ENCODE measurements at regions not wholly inside any gene's neighbourhood (a gene's known extent, or its start where the extent isn't known, plus 50 kb on each side); places are given as distances from the start of the nearest gene placed in this dataset.
A peak's percentile ranks its signal among the peaks of the same experiment; 100 is the strongest.
"Not testable (repeated sequence)": the region's sequence is repeated elsewhere in the genome, so short reads cannot be mapped to it uniquely, and the experiment has no call there.

DNA sequence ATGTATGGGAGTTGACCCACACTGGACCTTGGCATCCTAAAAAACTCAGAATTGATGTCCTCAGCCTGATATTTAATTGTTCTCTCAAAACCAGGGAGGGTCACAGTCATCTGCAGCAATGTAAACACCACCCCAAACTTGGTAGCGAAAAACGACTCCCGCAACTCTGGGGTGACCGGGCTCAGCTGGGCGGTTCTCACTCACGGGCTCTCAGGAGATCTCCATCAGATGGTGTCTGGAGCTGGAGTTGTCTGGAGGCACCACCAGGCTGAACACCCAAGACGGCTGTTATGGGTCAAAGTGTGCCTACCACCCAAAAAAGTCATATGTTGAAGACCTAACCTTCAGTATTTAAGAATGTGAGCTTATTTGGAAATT is 50.9 kb upstream of the NXT1 start:
- Mint-ChIP-seq H3K27me3 (no peaks in the 10 kb centered on the region), H3K4me3 (no peak overlapping the region), H3K36me3 (ENCODE audit: low read depth) (no peaks in the 10 kb centered on the region), H3K27ac (peak overlapping the region; percentile 33), H3K9me3 (no peaks in the 10 kb centered on the region), H3K4me1 (ENCODE audit: low read depth) (no peaks in the 10 kb centered on the region)

DNA sequence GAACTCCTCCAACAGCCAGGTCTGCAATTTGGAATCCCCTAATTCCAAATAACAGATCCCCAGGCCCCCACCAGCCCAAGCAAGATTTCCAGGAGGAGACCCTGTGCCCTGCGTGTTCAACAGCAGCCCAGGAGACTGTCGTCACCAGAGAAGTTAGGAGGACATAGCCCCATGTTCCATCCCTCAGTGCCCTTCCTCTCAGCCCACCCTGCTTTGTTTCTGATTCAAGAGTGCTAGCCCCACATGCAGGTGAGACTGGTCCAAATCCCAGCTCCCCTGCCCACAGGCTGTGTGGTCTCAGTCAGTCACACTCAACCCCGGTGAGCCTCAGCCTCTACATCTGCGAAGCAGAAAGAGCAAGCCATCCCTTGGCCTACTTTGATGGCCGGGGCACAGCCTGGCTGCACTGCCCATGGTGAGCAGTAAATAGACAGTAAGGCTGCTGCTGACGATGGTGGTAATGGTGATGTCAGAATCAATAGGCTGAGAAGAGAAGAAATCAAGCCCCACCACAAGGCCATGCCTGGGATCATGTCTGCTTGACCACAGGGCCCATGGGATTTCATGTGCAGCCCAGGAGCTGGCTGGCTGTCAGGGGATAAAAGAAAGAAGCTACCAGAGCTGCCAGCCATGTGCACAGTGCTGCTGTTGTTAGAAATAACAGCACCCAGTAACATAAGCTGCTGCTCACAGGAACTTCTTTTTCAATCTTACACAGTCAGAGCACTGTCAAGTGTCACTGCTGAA is 51.5 kb upstream of the NXT1 start:
- H3K27ac Mint-ChIP-seq: no peak overlapping the region
- no peaks in the 10 kb centered on the region for H3K27me3 Mint-ChIP-seq
- H3K4me1 Mint-ChIP-seq (ENCODE audit: low read depth): no peaks in the 10 kb centered on the region
- H3K9me3 Mint-ChIP-seq: no peaks in the 10 kb centered on the region
- no peaks in the 10 kb centered on the region for H3K36me3 Mint-ChIP-seq (ENCODE audit: low read depth)
- H3K4me3 Mint-ChIP-seq: no peak overlapping the region

DNA sequence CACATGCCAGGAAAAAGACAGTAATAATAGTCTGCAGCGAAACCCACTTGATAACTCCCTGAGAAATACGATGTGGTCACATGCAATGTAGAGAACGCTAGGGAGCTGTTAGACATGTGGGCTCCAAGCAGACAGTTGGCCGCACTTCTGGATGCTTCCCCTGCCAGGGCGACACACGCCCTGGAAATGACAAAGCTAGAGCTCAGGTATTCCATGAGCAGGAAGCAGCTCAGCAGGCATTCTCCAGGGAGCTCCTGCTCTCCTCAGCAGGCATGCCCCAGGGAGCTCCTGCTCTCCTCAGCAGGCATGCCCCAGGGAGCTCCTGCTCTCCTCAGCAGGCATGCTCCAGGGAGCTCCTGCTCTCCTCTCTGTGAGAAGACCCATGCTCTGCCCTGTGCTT is 52.4 kb upstream of the NXT1 start:
- H3K4me1 Mint-ChIP-seq (ENCODE audit: low read depth): no peaks in the 10 kb centered on the region
- H3K36me3 Mint-ChIP-seq (ENCODE audit: low read depth): no peaks in the 10 kb centered on the region
- H3K4me3 Mint-ChIP-seq: no peak overlapping the region
- no peaks in the 10 kb centered on the region for H3K9me3 Mint-ChIP-seq
- H3K27ac Mint-ChIP-seq: no peak overlapping the region
- H3K27me3 Mint-ChIP-seq: no peaks in the 10 kb centered on the region

DNA sequence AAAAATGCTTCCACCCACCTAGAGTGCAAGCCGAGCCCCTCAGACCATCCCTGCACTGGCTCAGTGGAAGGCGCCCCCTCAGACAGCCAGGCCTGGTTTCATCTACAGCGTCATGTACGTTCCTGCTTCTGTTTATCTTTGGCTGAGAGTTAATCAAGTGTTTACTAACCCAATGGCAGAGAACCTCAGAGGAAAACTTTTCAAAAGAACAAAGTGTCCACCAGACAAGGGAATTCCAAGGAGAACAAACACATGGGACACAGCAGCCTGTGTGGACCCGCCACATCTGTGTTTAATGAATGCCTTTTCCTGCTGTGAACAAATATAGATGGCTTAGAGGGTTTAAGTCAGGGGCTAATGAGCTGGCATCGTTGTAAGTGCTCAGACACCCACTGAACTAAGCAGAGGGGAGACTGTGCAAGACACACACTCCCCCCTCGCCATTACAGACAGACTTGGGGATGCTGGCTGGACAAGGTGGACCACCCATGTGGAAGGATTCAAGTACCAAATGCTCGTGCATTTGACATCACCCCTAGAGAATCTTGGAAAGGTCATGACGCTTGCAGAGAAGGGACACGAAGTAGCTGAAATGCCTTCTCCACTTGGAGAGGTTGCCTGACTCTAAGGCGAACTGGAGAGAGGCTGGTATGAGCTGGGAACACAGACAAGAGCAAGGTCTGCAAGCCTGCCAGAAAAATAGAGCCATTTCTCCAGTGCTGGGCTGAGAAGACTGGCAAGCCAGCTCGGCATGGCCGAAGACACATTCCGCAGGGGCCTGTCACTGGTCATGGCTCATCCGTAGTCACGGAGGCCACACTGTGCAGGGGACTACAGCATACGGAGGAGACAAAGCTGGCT is 53.5 kb upstream of the NXT1 start:
- Mint-ChIP-seq H3K36me3 (ENCODE audit: low read depth) (no peaks in the 10 kb centered on the region), H3K4me3 (no peak overlapping the region), H3K27me3 (no peaks in the 10 kb centered on the region)

DNA sequence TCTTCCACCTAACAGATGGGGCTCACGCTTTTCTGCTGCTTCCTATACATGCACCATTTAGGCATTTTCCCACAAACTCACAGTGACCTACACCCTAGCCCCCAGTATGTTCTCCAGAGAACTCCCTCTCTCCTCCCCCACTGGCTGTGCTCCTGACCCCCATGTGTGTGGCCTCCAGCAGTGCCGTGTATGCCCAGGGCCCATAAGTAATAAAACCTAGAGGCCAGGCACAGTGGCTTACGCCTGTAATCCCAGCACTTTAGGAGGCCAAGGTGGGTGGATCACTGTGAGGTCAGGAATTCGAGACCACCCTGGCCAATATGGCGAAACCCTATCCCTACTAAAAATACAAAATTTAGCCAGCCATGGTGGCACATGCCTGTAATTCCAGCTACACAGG is 54.7 kb upstream of the NXT1 start:
- Mint-ChIP-seq H3K36me3 (ENCODE audit: low read depth) (no peaks in the 10 kb centered on the region), H3K4me1 (ENCODE audit: low read depth) (no peaks in the 10 kb centered on the region), H3K4me3 (no peak overlapping the region), H3K27ac (no peak overlapping the region), H3K27me3 (peaks cover 5% of the 10 kb centered on the region), H3K9me3 (no peaks in the 10 kb centered on the region)

More for the DNA sequence above, 53.5 kb upstream of the NXT1 start:
- H3K27ac Mint-ChIP-seq: no peak overlapping the region
- no peaks in the 10 kb centered on the region for H3K4me1 Mint-ChIP-seq (ENCODE audit: low read depth)
- H3K9me3 Mint-ChIP-seq: no peaks in the 10 kb centered on the region

DNA sequence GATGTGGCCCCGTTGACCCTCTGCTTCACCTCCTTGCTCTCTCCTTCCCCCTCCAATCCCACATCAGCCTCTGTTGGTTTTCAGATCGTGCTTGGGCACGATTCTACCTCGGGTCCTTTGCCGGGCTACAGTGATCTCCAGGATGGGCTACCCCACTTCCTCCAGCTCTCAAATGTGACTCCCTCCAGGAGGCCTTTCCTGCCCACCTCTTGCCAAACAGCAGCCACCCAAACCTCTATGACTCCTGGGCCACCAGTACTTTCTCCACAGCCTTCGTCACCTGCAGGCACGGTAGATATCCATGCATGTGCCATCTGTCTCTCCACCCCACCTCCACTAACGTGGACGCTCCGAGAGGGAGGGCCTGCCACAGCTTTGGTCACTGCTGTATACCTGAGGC is 55.9 kb upstream of the NXT1 start:
- Mint-ChIP-seq H3K36me3 (ENCODE audit: low read depth) (no peaks in the 10 kb centered on the region), H3K4me3 (no peak overlapping the region), H3K9me3 (no peaks in the 10 kb centered on the region), H3K27ac (no peak overlapping the region), H3K27me3 (peaks cover 5% of the 10 kb centered on the region), H3K4me1 (ENCODE audit: low read depth) (no peaks in the 10 kb centered on the region)

DNA sequence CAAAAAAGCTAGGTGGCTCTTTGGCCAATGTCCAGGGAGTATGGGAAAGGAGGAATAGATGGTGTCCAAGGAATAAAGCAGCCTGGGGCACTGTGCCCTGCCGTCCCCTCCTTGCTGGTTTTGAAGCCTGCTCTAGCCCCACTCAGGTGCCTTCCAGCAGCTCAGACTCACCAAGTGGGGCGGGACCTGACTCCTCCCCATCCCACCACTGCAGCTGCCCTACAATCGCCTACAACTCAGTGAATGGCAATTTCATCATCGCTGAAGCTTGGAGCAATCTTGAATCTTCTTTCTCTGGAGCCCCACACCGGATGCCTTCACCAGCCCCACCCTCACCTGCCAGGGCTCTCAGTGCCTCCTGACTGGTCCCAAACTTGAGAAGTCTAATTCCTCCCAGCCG is 56.4 kb upstream of the NXT1 start:
- no peaks in the 10 kb centered on the region for H3K36me3 Mint-ChIP-seq (ENCODE audit: low read depth)
- H3K4me1 Mint-ChIP-seq (ENCODE audit: low read depth): no peaks in the 10 kb centered on the region
- H3K27ac Mint-ChIP-seq: no peak overlapping the region
- H3K27me3 Mint-ChIP-seq: peaks cover 5% of the 10 kb centered on the region
- H3K4me3 Mint-ChIP-seq: no peak overlapping the region
- H3K9me3 Mint-ChIP-seq: no peaks in the 10 kb centered on the region

DNA sequence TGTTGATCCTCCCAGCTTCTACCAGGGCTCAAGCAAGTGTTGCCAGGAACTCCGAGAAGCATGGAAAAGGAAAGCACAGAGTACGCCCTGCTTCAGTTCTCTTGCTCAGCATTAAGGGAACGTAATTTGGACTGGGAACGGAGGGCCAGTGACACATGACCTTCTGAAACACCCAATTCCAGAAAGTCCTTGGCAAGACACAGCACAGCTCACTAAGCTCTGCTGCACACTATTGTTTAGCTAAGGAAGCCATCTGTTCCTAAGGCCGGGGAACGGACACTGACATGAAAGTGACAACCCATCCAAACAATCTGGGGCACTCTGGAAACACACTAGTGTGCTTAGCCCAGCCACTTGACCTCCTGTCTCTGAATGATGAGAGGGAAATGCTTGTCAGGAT is 56.9 kb upstream of the NXT1 start:
- H3K27ac Mint-ChIP-seq: no peak overlapping the region
- no peak overlapping the region for H3K4me3 Mint-ChIP-seq
- no peaks in the 10 kb centered on the region for H3K36me3 Mint-ChIP-seq (ENCODE audit: low read depth)
- no peaks in the 10 kb centered on the region for H3K9me3 Mint-ChIP-seq
- no peaks in the 10 kb centered on the region for H3K4me1 Mint-ChIP-seq (ENCODE audit: low read depth)
- H3K27me3 Mint-ChIP-seq: peaks cover 5% of the 10 kb centered on the region

DNA sequence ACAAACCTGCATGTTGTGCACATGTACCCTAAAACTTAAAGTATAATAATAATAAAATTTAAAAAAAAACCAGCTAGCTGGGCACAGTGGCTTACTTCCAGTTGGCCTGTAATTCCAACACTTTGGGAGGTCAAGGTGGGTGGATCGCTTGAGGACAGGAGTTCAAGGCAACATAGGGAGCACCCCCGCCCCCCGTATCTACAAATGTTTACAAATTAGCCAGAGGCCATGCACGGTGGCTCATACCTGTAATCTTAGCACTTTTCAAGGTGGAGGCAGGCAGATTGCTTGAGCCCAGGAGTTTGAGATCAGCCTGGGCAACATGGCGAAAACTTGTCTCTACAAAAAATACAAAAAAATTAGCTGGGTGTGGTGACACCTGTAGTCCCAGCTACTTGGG is 58.3 kb upstream of the NXT1 start:
- H3K27me3 Mint-ChIP-seq; H3K36me3 Mint-ChIP-seq (ENCODE audit: low read depth); H3K4me3 Mint-ChIP-seq: not testable (repeated sequence)

DNA sequence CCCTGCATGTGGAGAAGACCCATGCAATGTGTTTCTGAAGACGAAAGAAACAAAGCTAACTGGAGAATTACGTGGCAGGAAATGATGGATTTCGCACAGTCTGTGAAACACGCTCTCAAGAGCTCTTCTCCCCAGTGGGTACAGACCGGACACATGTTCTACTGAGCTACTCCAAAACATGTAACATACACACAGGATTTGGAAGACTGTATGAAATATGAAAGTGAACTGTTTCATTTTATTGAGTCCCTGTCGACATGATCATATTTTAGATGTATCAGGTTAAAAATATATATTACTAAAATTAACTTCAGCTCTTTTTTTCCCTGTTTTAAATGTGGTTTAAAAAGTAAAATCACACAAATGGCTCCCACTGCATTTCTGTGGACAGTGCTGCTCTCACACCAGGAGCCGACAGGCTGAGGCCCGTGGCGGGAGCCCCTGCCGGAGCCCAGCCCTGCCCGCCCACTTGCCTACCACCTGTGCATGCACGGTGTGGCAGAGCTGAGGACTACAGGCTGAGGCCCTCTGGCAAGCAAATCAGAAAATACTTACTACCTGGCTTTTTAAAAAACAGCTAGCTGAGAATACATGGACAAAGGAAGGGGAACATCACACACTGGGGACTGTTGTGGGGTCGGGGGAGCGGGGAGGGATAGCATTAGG is 58.9 kb upstream of the NXT1 start:
- Mint-ChIP-seq H3K9me3 (no peaks in the 10 kb centered on the region), H3K4me3 (no peak overlapping the region), H3K27me3 (peaks cover 5% of the 10 kb centered on the region), H3K27ac (no peak overlapping the region), H3K4me1 (ENCODE audit: low read depth) (no peaks in the 10 kb centered on the region), H3K36me3 (ENCODE audit: low read depth) (no peaks in the 10 kb centered on the region)

More for the DNA sequence above, 58.3 kb upstream of the NXT1 start:
- H3K27ac Mint-ChIP-seq; H3K9me3 Mint-ChIP-seq; H3K4me1 Mint-ChIP-seq (ENCODE audit: low read depth): not testable (repeated sequence)

DNA sequence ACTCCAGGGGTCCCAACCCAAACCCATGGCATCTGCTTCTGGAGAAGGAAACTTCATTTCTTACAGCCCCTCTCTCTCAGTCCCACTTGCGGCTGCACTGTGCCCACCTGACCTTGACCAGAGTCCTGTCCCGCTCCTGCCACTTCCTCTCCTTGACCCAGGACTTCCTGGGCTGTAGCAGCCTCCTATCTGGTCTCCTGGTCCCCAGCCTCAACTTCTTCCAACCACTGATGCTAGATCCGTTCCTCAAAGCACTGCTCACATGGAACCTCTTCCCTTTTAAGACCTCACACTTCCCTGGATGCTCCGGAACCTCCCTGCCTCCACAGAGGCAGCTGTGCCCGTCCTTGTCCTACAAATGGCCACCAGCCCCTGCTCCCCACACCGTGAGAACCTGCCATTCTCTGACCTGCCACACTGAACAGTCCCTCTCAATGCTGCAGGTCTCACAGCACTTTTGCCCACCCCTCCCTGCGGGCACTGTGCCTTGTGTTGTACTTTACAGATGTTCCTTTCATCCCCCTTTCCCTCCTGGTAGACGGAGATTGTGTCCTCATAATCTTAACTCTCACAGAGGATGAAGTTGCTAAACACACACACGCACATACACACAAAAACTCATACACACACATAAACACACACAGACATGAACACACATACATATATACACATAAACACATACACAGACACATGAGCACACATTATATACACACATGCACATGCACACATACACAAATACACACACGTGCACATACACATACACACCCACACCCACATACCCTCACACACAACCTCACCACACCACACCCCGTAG is 59.6 kb upstream of the NXT1 start:
- H3K27me3 Mint-ChIP-seq: peaks cover 5% of the 10 kb centered on the region
- no peaks in the 10 kb centered on the region for H3K36me3 Mint-ChIP-seq (ENCODE audit: low read depth)
- H3K4me1 Mint-ChIP-seq (ENCODE audit: low read depth): no peaks in the 10 kb centered on the region
- no peaks in the 10 kb centered on the region for H3K9me3 Mint-ChIP-seq
- H3K27ac Mint-ChIP-seq: no peak overlapping the region
- H3K4me3 Mint-ChIP-seq: no peak overlapping the region

DNA sequence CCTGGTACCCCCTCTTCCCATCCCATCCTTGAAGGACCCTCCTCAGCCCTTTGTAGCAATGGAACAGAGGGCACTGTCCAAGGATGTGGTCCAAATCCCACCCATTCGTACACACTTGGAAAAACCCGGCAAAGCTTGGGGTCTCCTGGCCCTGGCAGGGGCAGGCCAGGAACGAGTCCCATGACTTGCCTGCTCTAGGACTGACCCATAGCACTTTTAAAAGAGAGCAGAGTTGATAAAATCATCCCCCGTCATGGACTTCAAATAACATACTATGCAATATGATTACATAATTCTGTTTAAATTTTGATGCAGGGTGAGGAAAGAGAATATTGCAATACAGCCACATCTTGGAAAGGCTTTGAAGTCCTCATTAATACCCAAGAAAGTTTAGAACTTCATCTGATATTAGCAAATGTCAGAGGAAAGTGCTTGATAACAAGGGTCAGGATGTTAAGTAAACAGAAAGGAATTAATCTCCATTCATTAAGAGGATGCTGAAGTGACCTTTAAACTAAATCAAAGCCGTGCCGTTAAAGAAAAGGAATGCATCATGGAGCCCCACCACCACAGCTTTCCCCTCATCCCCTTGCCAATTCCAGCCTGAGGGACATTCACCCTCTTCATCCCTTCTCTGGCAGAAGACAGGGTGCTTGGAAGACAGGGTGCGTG is 60.7 kb upstream of the NXT1 start:
- Mint-ChIP-seq H3K27me3 (peaks cover 5% of the 10 kb centered on the region), H3K4me3 (no peak overlapping the region), H3K4me1 (ENCODE audit: low read depth) (no peaks in the 10 kb centered on the region), H3K9me3 (no peaks in the 10 kb centered on the region), H3K36me3 (ENCODE audit: low read depth) (no peaks in the 10 kb centered on the region), H3K27ac (no peak overlapping the region)

DNA sequence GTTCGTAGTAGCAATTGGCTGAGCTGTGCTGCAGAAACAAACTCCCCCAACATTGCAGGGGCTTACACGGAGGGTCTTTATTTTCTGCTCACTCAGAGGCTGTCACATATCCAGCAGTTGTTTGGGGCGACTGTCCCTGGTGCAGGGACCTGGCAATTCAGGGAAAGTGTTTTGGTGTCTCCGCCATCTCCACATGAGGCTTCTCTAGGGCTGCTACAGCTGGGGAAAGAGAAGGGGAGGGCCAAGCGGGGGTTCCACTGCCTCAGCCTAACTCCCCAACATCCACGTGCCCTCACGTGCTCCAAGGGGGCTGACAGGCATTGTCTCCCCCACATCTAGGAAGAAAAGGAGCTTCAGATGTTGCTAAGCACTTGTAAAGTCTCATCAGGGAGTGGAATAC is 61.3 kb upstream of the NXT1 start:
- no peaks in the 10 kb centered on the region for H3K36me3 Mint-ChIP-seq (ENCODE audit: low read depth)
- no peaks in the 10 kb centered on the region for H3K9me3 Mint-ChIP-seq
- no peak overlapping the region for H3K4me3 Mint-ChIP-seq
- H3K27me3 Mint-ChIP-seq: peaks cover 5% of the 10 kb centered on the region
- no peak overlapping the region for H3K27ac Mint-ChIP-seq
- H3K4me1 Mint-ChIP-seq (ENCODE audit: low read depth): no peaks in the 10 kb centered on the region
